ENCODE measurements at regions not wholly inside any gene's neighbourhood (a gene's known extent, or its start where the extent isn't known, plus 50 kb on each side); places are given as distances from the start of the nearest gene placed in this dataset.

GRCh38 chr22:44412136-44412731, 85.8 kb downstream of the RTL6 start:
- Histone ChIP-seq H3K9ac (ENCODE audit: low read length) (no peak overlapping the region), H3K27me3 (ENCODE audit: control insufficient read depth, insufficient read depth, low read length) (no peaks in the 10 kb centered on the region), H3K27ac (ENCODE audit: low read depth, low read length) (no peak overlapping the region), H3K4me3 (ENCODE audit: low read length) (no peak overlapping the region), H3K36me3 (ENCODE audit: control insufficient read depth, insufficient read depth, low read length) (no peaks in the 10 kb centered on the region), H3K4me1 (ENCODE audit: control insufficient read depth, insufficient read depth, low read length) (no peaks in the 10 kb centered on the region)

GRCh38 chr22:44411226-44412135, 86.6 kb downstream of the RTL6 start:
- no peaks in the 10 kb centered on the region for H3K4me1 ChIP-seq (ENCODE audit: control insufficient read depth, insufficient read depth, low read length)
- H3K27me3 ChIP-seq (ENCODE audit: control insufficient read depth, insufficient read depth, low read length): no peaks in the 10 kb centered on the region
- no peak overlapping the region for H3K9ac ChIP-seq (ENCODE audit: low read length)
- H3K36me3 ChIP-seq (ENCODE audit: control insufficient read depth, insufficient read depth, low read length): no peaks in the 10 kb centered on the region
- no peak overlapping the region for H3K4me3 ChIP-seq (ENCODE audit: low read length)
- no peak overlapping the region for H3K27ac ChIP-seq (ENCODE audit: low read depth, low read length)

DNA sequence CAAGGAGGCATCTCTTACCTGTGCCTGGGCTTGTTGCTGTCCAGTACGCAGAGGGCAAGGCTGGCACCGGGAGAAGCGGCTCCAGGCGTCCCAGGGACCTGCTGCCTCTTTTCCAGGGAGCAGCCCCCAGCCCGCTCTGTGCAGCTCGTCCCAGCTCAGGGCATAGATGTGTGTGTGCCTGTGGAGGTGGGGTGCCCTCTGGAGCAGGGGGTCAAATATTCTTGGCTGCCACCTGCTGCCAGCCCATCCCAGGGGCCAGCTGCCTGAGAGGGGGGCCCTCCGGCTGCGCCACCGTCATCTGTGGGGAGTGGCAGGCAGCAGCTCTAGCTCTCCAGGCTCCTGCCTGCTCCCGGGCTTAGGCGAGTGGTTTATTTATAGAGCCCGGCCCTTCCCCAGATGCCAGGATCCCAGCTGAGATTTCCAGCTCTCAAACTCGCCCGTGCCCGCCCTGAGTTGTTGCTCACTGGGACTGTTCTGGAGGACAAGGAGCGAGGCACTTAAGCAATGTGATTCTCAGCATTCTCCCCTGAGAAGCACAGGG, 87.5 kb downstream of the RTL6 start:
- Histone ChIP-seq H3K27me3 (ENCODE audit: control insufficient read depth, insufficient read depth, low read length) (no peaks in the 10 kb centered on the region), H3K4me3 (ENCODE audit: low read length) (no peak overlapping the region), H3K9ac (ENCODE audit: low read length) (no peak overlapping the region), H3K4me1 (ENCODE audit: control insufficient read depth, insufficient read depth, low read length) (no peaks in the 10 kb centered on the region), H3K36me3 (ENCODE audit: control insufficient read depth, insufficient read depth, low read length) (no peaks in the 10 kb centered on the region), H3K27ac (ENCODE audit: low read depth, low read length) (no peak overlapping the region)

- no peaks in the 10 kb centered on the region for H3K27me3 ChIP-seq (ENCODE audit: control insufficient read depth, insufficient read depth, low read length)
- no peaks in the 10 kb centered on the region for H3K4me1 ChIP-seq (ENCODE audit: control insufficient read depth, insufficient read depth, low read length)
- no peak overlapping the region for H3K27ac ChIP-seq (ENCODE audit: low read depth, low read length)
- no peak overlapping the region for H3K4me3 ChIP-seq (ENCODE audit: low read length)
- no peak overlapping the region for H3K9ac ChIP-seq (ENCODE audit: low read length)
- no peaks in the 10 kb centered on the region for H3K36me3 ChIP-seq (ENCODE audit: control insufficient read depth, insufficient read depth, low read length)
Observed at GRCh38 chr22:44409974-44410316, 88.1 kb downstream of the RTL6 start.

GRCh38 chr22:44409211-44409973, 88.6 kb downstream of the RTL6 start:
- H3K4me1 ChIP-seq (ENCODE audit: control insufficient read depth, insufficient read depth, low read length): no peaks in the 10 kb centered on the region
- no peak overlapping the region for H3K9ac ChIP-seq (ENCODE audit: low read length)
- no peaks in the 10 kb centered on the region for H3K36me3 ChIP-seq (ENCODE audit: control insufficient read depth, insufficient read depth, low read length)
- H3K4me3 ChIP-seq (ENCODE audit: low read length): no peak overlapping the region
- H3K27me3 ChIP-seq (ENCODE audit: control insufficient read depth, insufficient read depth, low read length): no peaks in the 10 kb centered on the region
- H3K27ac ChIP-seq (ENCODE audit: low read depth, low read length): no peak overlapping the region

DNA sequence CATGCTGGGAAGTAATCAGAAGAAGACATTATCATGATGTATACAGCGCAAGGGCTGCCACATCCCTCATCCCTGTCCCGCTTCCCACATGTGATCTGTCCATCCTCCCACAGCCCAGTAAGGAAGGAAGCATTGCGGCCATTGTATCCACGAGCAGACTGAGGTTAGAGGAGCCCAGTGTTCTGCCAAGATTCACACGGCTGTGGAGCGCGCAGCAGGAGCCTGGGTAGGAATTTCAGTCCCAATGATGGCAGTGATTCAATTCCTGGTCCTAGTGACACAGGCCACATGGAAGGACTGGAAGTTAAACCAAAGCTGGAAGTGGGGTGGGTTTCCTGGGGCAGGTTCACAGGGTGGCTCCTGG, 89.2 kb downstream of the RTL6 start:
- H3K4me3 ChIP-seq (ENCODE audit: low read length): no peak overlapping the region
- no peaks in the 10 kb centered on the region for H3K27me3 ChIP-seq (ENCODE audit: control insufficient read depth, insufficient read depth, low read length)
- H3K36me3 ChIP-seq (ENCODE audit: control insufficient read depth, insufficient read depth, low read length): no peaks in the 10 kb centered on the region
- H3K9ac ChIP-seq (ENCODE audit: low read length): no peak overlapping the region
- no peak overlapping the region for H3K27ac ChIP-seq (ENCODE audit: low read depth, low read length)
- no peaks in the 10 kb centered on the region for H3K4me1 ChIP-seq (ENCODE audit: control insufficient read depth, insufficient read depth, low read length)

GRCh38 chr22:44407987-44408828, 89.8 kb downstream of the RTL6 start:
- Histone ChIP-seq H3K27ac (ENCODE audit: low read depth, low read length) (no peak overlapping the region), H3K4me1 (ENCODE audit: control insufficient read depth, insufficient read depth, low read length) (no peaks in the 10 kb centered on the region), H3K4me3 (ENCODE audit: low read length) (no peak overlapping the region), H3K9ac (ENCODE audit: low read length) (no peak overlapping the region), H3K27me3 (ENCODE audit: control insufficient read depth, insufficient read depth, low read length) (no peaks in the 10 kb centered on the region), H3K36me3 (ENCODE audit: control insufficient read depth, insufficient read depth, low read length) (no peaks in the 10 kb centered on the region)

GRCh38 chr22:44407171-44407986, 90.7 kb downstream of the RTL6 start:
- Histone ChIP-seq H3K9ac (ENCODE audit: low read length) (no peak overlapping the region), H3K27me3 (ENCODE audit: control insufficient read depth, insufficient read depth, low read length) (no peaks in the 10 kb centered on the region), H3K27ac (ENCODE audit: low read depth, low read length) (no peak overlapping the region), H3K4me3 (ENCODE audit: low read length) (no peak overlapping the region), H3K4me1 (ENCODE audit: control insufficient read depth, insufficient read depth, low read length) (no peaks in the 10 kb centered on the region), H3K36me3 (ENCODE audit: control insufficient read depth, insufficient read depth, low read length) (no peaks in the 10 kb centered on the region)

DNA sequence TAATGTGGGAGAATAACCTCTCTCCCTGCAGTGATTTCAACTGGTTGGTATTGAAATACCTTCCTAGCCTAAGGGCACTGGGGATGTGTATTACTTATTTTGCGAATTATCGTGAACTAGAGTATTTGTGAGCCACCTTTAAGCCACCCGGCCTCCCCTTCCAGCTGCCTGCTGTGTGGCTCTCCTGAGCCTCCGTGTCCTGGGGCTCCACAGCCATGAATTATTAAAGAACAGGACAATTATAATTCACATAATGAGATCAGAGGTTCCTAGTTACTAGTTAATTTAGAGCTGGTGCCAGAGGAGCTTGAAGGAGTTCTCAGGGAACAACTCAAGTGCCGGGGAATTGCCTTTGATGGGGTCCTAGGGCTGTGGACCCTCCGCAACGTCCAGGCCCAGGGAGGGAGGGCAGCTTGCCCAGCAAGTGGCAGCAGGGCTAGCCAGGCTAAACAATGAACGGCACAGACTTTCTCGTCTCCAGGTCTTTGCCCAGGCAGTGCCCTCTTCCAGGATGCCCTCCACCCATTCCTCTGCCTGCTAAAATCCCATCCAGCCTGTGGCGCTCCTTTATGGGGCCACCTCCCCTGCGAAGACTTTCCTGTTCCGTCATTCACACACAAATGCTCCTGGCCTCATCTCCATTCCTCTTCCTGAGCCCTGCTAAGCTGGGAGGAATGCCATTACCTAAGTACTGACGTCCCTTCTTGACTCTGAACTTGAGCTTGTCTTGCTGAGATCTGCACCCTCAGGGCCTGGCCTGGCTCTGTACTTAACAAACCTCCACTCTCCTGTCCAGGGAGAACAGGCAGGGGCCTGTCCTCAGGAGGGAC, 91.5 kb downstream of the RTL6 start:
- Histone ChIP-seq H3K27ac (ENCODE audit: low read depth, low read length) (no peak overlapping the region), H3K9ac (ENCODE audit: low read length) (no peak overlapping the region), H3K27me3 (ENCODE audit: control insufficient read depth, insufficient read depth, low read length) (no peaks in the 10 kb centered on the region), H3K4me1 (ENCODE audit: control insufficient read depth, insufficient read depth, low read length) (no peaks in the 10 kb centered on the region), H3K36me3 (ENCODE audit: control insufficient read depth, insufficient read depth, low read length) (no peaks in the 10 kb centered on the region), H3K4me3 (ENCODE audit: low read length) (no peak overlapping the region)

GRCh38 chr22:44405661-44406060, 92.4 kb downstream of the RTL6 start:
- Histone ChIP-seq H3K36me3 (ENCODE audit: control insufficient read depth, insufficient read depth, low read length) (no peaks in the 10 kb centered on the region), H3K4me1 (ENCODE audit: control insufficient read depth, insufficient read depth, low read length) (no peaks in the 10 kb centered on the region)

More at GRCh38 chr22:44405661-44406060, 92.4 kb downstream of the RTL6 start:
- no peak overlapping the region for H3K4me3 ChIP-seq (ENCODE audit: low read length)
- H3K9ac ChIP-seq (ENCODE audit: low read length): no peak overlapping the region
- H3K27me3 ChIP-seq (ENCODE audit: control insufficient read depth, insufficient read depth, low read length): no peaks in the 10 kb centered on the region
- H3K27ac ChIP-seq (ENCODE audit: low read depth, low read length): no peak overlapping the region
